Mammary epithelial cell (primary cell): ENCODE measurements at regions not wholly inside any gene's neighbourhood (a gene's known extent, or its start where the extent isn't known, plus 50 kb on each side); places are given as distances from the start of the nearest gene placed in this dataset.

Experiments used
- CTCF ChIP-seq, 2 donors: IDR thresholded peaks in 1 of 2; conservative IDR thresholded peaks in 1 of 2; 2 replicates each; pipeline ENCODE4 v1.5.1; 2011 to 2012; ENCODE audit warnings: inconsistent platforms in 2 of 2, low read length in 2 of 2, mild to moderate bottlenecking in 2 of 2, control low read depth in 1 of 2, low read depth in 1 of 2; ENCODE audit not compliant: insufficient read depth in 1 of 2; ENCODE audit errors: extremely low read depth in 1 of 2
- EZH2 ChIP-seq: IDR thresholded peaks from 2 replicates; pipeline ENCODE4 v1.6.1; 2012; ENCODE audit warnings: low read length, inconsistent platforms, borderline replicate concordance

GRCh38 chr10:131702531-131703356 is 198.1 kb upstream of the PPP2R2D start:
- no peak for TF ChIP-seq CTCF (conservative IDR thresholded peaks at IDR 0.05 in 1 of 2, IDR thresholded peaks at IDR 0.05 in 1 of 2; ENCODE audit: extremely low read depth in 1 of 2, insufficient read depth in 1 of 2, low read depth in 1 of 2, low read length in 2 of 2)
- TF ChIP-seq EZH2 = no peak
